ENCODE measurements at regions not wholly inside any gene's neighbourhood (a gene's known extent, or its start where the extent isn't known, plus 50 kb on each side); places are given as distances from the start of the nearest gene placed in this dataset.

DNA sequence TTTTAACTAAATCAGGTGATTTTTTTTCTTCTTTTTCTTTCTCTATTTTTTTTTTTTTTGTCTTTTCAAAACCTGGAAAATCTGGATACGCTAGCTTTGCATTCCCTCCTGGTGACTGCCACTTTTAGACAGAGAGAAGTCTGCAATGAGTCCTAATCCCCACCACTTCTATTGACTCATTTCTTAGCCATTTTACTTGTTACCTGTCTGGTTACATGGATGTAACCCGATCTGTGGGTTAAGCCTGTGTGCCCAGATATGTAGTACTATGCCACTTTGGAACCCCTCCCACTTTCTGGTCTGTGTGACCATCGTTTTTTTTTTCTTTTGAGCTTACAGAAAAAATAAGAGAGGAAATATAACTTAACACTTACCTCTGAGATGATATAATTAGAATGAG is 817.8 kb upstream of the PCDH9 start:
- TF ChIP-seq, protein P1, sequence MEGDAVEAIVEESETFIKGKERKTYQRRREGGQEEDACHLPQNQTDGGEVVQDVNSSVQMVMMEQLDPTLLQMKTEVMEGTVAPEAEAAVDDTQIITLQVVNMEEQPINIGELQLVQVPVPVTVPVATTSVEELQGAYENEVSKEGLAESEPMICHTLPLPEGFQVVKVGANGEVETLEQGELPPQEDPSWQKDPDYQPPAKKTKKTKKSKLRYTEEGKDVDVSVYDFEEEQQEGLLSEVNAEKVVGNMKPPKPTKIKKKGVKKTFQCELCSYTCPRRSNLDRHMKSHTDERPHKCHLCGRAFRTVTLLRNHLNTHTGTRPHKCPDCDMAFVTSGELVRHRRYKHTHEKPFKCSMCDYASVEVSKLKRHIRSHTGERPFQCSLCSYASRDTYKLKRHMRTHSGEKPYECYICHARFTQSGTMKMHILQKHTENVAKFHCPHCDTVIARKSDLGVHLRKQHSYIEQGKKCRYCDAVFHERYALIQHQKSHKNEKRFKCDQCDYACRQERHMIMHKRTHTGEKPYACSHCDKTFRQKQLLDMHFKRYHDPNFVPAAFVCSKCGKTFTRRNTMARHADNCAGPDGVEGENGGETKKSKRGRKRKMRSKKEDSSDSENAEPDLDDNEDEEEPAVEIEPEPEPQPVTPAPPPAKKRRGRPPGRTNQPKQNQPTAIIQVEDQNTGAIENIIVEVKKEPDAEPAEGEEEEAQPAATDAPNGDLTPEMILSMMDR (IDR thresholded peaks at IDR 0.05): no peak
- TF ChIP-seq EP300 (IDR thresholded peaks at IDR 0.05): no peak
- H3K4me1 ChIP-seq: no peaks in the 10 kb centered on the region
- H3K4me3 ChIP-seq: no peak overlapping the region
- no peak for DNase-seq (ENCODE audit: low spot score in 2 of 2)
- 74 to 79% methylated on average over 3 of the region's 3 CpGs for WGBS, 2 donors
- H3K9me3 ChIP-seq: no peaks in the 10 kb centered on the region
- no peaks in the 10 kb centered on the region for H3K36me3 ChIP-seq
- H3K27me3 ChIP-seq: no peaks in the 10 kb centered on the region
- H3K27ac ChIP-seq: no peak overlapping the region

DNA sequence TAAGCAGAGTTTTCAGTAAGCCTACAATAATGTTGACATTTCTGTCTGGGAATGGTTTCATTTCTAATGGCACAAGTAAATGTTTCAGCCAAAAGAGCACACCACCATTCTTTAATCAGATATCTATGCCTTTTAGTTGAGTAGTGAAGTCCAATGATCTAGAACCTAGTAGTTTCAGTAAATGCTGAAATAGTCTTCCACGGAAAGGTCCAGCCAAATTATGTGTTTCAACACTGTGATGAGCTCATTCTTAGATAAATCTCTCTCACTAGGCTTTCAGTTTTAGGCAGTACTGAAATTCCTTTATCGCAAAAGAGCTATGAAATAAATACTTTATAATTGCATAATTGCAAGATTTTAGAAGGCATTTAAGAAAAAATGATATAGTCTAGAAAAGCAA is 816.8 kb upstream of the PCDH9 start:
- DNase-seq (ENCODE audit: low spot score in 2 of 2): no peak
- H3K27ac ChIP-seq: no peak overlapping the region
- WGBS, 2 donors: 67 to 77% methylated on average over 2 of the region's 2 CpGs
- H3K27me3 ChIP-seq: no peaks in the 10 kb centered on the region
- H3K9me3 ChIP-seq: no peaks in the 10 kb centered on the region
- H3K36me3 ChIP-seq: no peaks in the 10 kb centered on the region
- TF ChIP-seq POLR2A (IDR thresholded peaks at IDR 0.05) (no peak), EP300 (IDR thresholded peaks at IDR 0.05) (no peak)
- TF ChIP-seq, protein P1 (IDR thresholded peaks at IDR 0.05): no peak
- no peak overlapping the region for H3K4me3 ChIP-seq
- no peaks in the 10 kb centered on the region for H3K4me1 ChIP-seq

DNA sequence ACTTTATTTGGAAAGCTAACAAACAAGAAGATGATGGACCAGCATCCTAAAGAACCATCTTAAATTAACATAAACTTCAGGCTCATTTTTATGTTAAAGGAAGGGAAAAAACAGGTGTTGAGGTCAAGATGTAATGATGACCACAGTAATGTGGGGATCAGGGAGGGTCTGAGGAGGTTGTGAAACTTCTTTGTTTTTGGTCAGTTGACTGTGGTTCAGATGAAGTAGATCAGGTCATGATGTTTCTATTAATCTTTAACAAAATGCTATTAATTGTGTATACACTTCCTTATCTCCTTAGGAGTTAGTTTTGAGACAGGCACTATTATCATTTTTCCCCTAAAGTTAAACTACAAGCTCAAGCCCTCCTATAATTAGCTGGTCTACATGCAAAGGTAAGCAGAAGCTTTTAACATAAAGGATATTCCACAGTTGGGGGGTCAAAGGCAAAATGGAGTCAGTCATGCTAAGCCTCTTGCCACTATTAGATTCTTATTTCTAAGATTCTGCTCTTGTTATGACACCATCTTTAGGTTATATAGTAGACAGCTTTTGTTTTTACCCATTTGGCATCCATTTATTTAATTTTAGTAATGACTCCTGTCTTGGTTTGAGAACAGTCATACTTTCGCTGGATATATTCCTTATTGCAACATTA is 800.1 kb upstream of the PCDH9 start:
- DNase-seq (ENCODE audit: low spot score in 2 of 2): no peak
- no peak overlapping the region for H3K4me3 ChIP-seq
- H3K36me3 ChIP-seq: no peaks in the 10 kb centered on the region
- 93 to 97% methylated on average over 1 of the region's 1 CpG for WGBS, 2 donors
- no peaks in the 10 kb centered on the region for H3K27me3 ChIP-seq
- no peak overlapping the region for H3K27ac ChIP-seq
- TF ChIP-seq POLR2A (IDR thresholded peaks at IDR 0.05): no peak
- TF ChIP-seq EP300 (IDR thresholded peaks at IDR 0.05): no peak
- no peaks in the 10 kb centered on the region for H3K9me3 ChIP-seq
- H3K4me1 ChIP-seq: no peaks in the 10 kb centered on the region

DNA sequence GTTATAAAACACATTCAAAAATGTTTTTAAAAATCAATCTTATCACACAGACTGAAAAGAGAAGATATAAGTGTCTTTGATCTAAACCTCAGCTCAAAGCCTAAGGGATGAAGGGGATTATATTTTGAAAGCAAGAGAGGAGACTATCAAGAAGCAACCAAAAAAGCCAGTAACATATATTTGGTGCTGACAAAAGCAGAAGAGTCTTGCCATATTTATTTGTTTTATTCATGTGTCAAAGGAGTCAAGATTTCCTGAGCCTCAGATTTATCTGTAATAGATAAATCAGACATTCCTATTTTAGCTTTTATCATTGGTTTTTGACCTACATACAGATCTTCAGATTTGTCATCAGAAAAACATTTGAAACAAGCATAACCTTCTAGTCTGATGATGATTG is 798.6 kb upstream of the PCDH9 start:
- H3K27me3 ChIP-seq: no peaks in the 10 kb centered on the region
- H3K4me1 ChIP-seq: no peaks in the 10 kb centered on the region
- no peak for DNase-seq (ENCODE audit: low spot score in 2 of 2)
- TF ChIP-seq, protein P1 (IDR thresholded peaks at IDR 0.05): no peak
- TF ChIP-seq EP300 (IDR thresholded peaks at IDR 0.05) (no peak), POLR2A (IDR thresholded peaks at IDR 0.05) (no peak)
- H3K4me3 ChIP-seq: no peak overlapping the region
- no peak overlapping the region for H3K27ac ChIP-seq
- no peaks in the 10 kb centered on the region for H3K36me3 ChIP-seq
- H3K9me3 ChIP-seq: no peaks in the 10 kb centered on the region

DNA sequence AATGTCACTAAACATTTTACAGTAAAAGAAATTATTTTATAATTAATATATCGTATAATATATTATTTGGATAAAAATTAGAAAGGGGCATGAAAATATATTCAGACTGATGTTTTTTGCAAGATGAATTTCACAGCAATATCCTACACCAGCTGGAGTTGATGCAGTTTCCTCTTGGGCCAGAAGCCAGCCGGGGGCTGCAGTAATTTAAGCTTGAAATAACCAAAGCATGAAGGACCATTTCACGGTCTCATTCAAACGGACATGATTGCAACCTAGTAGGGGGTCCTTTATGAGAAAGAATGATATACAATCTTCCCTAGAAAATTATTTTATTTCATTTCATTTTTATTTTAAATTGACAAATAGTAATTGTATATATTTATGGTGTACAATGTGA is 797.2 kb upstream of the PCDH9 start:
- Histone ChIP-seq H3K4me1 (no peaks in the 10 kb centered on the region), H3K27ac (no peak overlapping the region), H3K9me3 (no peaks in the 10 kb centered on the region), H3K4me3 (no peak overlapping the region), H3K36me3 (no peaks in the 10 kb centered on the region), H3K27me3 (no peaks in the 10 kb centered on the region)
- TF ChIP-seq, protein P1 (IDR thresholded peaks at IDR 0.05): no peak
- no peak for TF ChIP-seq POLR2A (IDR thresholded peaks at IDR 0.05)
- TF ChIP-seq EP300 (IDR thresholded peaks at IDR 0.05): no peak
- no peak for DNase-seq (ENCODE audit: low spot score in 2 of 2)
- WGBS, 2 donors: 44 to 61% methylated on average over 4 of the region's 4 CpGs

DNA sequence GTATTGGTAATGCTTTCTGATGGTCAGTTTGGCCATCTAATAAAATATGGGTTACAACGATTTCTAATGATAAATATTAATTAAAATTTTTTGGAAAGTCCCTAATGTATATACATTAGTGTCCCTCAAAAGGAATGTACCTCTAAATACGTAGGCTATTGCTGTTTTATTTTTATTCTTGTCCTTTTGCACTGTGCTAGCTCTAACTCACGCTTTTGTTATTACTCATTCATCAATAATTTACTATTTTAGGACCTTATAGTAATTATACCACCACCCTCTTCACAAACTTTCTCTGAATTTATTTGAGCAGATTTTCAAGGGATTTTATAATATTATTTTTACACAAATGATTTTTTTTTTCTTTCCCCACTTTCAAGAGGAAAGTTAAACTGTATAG is 795.9 kb upstream of the PCDH9 start:
- WGBS, 2 donors: 80 to 82% methylated on average over 3 of the region's 3 CpGs
- no peak overlapping the region for H3K4me3 ChIP-seq
- H3K27ac ChIP-seq: no peak overlapping the region
- TF ChIP-seq POLR2A (IDR thresholded peaks at IDR 0.05) (no peak), EP300 (IDR thresholded peaks at IDR 0.05) (no peak)
- TF ChIP-seq, protein P1 (IDR thresholded peaks at IDR 0.05): no peak
- no peak for DNase-seq (ENCODE audit: low spot score in 2 of 2)
- no peaks in the 10 kb centered on the region for H3K9me3 ChIP-seq
- H3K27me3 ChIP-seq: no peaks in the 10 kb centered on the region
- H3K36me3 ChIP-seq: no peaks in the 10 kb centered on the region
- H3K4me1 ChIP-seq: no peaks in the 10 kb centered on the region
